HEK293T (cell line): ENCODE measurements at regions not wholly inside any gene's neighbourhood (a gene's known extent, or its start where the extent isn't known, plus 50 kb on each side); places are given as distances from the start of the nearest gene placed in this dataset.

ENCODE experiments used
- CTCF ChIA-PET: fragments of 350-600 bp; formaldehyde crosslinking; extraction: SDS; loops from one replicate; lab custom pipeline; 2021; ENCODE audit warnings: antibody characterized with exemption, inconsistent platforms; lab: Yijun Ruan, JAX
- POLR2A ChIA-PET: fragments of 350-600 bp; formaldehyde crosslinking; extraction: SDS; loops from one replicate; lab custom pipeline; 2020; ENCODE audit warnings: antibody characterized with exemption, inconsistent platforms; lab: Yijun Ruan, JAX
- DNase-seq: peaks from one replicate; pipeline ENCODE4 v3.0.0; 2012; ENCODE audit warnings: mixed read lengths; ENCODE audit errors: extremely low spot score
- ARNT ChIP-seq: fragments of 450-650 bp; IDR thresholded peaks from 2 replicates; pipeline ENCODE4 v1.6.1; 2017; ENCODE audit warnings: mild to moderate bottlenecking
- BHLHE40 ChIP-seq: fragments of 450-650 bp; IDR thresholded peaks from 2 replicates; pipeline ENCODE4 v1.6.1; 2016; ENCODE audit warnings: mild to moderate bottlenecking, moderate library complexity, borderline replicate concordance
- CTBP1 ChIP-seq: fragments of 450-650 bp; IDR thresholded peaks from 2 replicates; pipeline ENCODE4 v1.6.1; 2016; ENCODE audit warnings: borderline replicate concordance
- ELF4 ChIP-seq: fragments of 450-650 bp; IDR thresholded peaks from 2 replicates; pipeline ENCODE4 v1.6.1; 2017; ENCODE audit warnings: antibody characterized with exemption
- FOXA1 ChIP-seq: fragments of 450-650 bp; IDR thresholded peaks from 2 replicates; pipeline ENCODE4 v1.6.1; 2016; ENCODE audit warnings: mild to moderate bottlenecking
- FOXK2 ChIP-seq: fragments of 450-650 bp; IDR thresholded peaks from 2 replicates; pipeline ENCODE4 v1.6.1; 2016; ENCODE audit warnings: mild to moderate bottlenecking
- FOXM1 ChIP-seq: fragments of 450-650 bp; IDR thresholded peaks from 2 replicates; pipeline ENCODE4 v1.6.1; 2017; ENCODE audit warnings: mild to moderate bottlenecking, borderline replicate concordance
- HDGF ChIP-seq: fragments of 450-650 bp; IDR thresholded peaks from 2 replicates; pipeline ENCODE4 v1.6.1; 2017; ENCODE audit warnings: antibody characterized with exemption, borderline replicate concordance
- L3MBTL2 ChIP-seq: fragments of 450-650 bp; conservative IDR thresholded peaks from 2 replicates; pipeline ENCODE4 v1.6.1; 2016; ENCODE audit warnings: mild to moderate bottlenecking
- LEF1 ChIP-seq: fragments of 450-650 bp; IDR thresholded peaks from 2 replicates; pipeline ENCODE4 v1.6.1; 2017; ENCODE audit warnings: mild to moderate bottlenecking, borderline replicate concordance
- NFRKB ChIP-seq: fragments of 450-650 bp; IDR thresholded peaks from 2 replicates; pipeline ENCODE4 v1.6.1; 2016; ENCODE audit warnings: mild to moderate bottlenecking, moderate library complexity
- PKNOX1 ChIP-seq: fragments of 450-650 bp; IDR thresholded peaks from 2 replicates; pipeline ENCODE4 v1.6.1; 2016
- SP1 ChIP-seq: fragments of 450-650 bp; IDR thresholded peaks from 2 replicates; pipeline ENCODE4 v1.6.1; 2017
- SUZ12 ChIP-seq: fragments of 450-650 bp; IDR thresholded peaks from 2 replicates; pipeline ENCODE4 v1.6.1; 2016; ENCODE audit warnings: mild to moderate bottlenecking
- TARDBP ChIP-seq: fragments of 450-650 bp; IDR thresholded peaks from 2 replicates; pipeline ENCODE4 v1.6.1; 2016
- ZNF384 ChIP-seq: fragments of 450-650 bp; IDR thresholded peaks from 2 replicates; pipeline ENCODE4 v1.6.1; 2016

DNA sequence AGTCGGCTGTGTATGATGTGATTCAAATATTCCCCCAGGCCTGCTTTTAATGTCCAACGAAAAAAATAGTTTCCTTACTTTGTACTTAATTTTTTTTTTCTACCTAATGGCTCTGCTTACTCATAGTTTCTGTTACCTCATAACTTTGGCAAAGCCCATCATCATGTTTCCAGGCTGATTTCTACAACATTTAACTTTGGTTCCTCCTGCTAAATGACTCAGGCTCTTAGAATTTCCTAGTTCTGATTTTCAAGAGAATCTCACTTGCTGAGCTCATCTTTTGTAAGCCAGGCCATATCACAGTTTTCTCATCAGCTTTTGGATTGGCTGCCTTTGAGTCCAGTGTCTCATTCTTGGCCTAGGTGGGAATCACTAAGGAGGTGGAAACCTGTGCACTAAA is 323.1 kb downstream of the HDGFL1 start:
- ChIA-PET POLR2A (no interaction called here), CTCF (no interaction called here)
- no peak for DNase-seq
- TF ChIP-seq ELF4 (no peak), NFRKB (no peak), FOXA1 (no peak), HDGF (no peak), TARDBP (no peak), SUZ12 (no peak), ARNT (no peak), FOXM1 (no peak), SP1 (no peak), CTBP1 (no peak), PKNOX1 (no peak), LEF1 (no peak), L3MBTL2 (no peak), BHLHE40 (no peak), ZNF384 (no peak), FOXK2 (no peak)

- ChIA-PET CTCF (no interaction called here), POLR2A (no interaction called here)
- TF ChIP-seq BHLHE40 (no peak), SUZ12 (no peak), LEF1 (no peak), ARNT (no peak), SP1 (no peak), ZNF384 (no peak), FOXK2 (no peak), FOXM1 (no peak), ELF4 (no peak), HDGF (no peak), L3MBTL2 (no peak), FOXA1 (no peak), PKNOX1 (no peak), TARDBP (no peak), NFRKB (no peak), CTBP1 (no peak)
- DNase-seq = no peak
Observed at GRCh38 chr6:22896696-22897095, 327.3 kb downstream of the HDGFL1 start.

DNA sequence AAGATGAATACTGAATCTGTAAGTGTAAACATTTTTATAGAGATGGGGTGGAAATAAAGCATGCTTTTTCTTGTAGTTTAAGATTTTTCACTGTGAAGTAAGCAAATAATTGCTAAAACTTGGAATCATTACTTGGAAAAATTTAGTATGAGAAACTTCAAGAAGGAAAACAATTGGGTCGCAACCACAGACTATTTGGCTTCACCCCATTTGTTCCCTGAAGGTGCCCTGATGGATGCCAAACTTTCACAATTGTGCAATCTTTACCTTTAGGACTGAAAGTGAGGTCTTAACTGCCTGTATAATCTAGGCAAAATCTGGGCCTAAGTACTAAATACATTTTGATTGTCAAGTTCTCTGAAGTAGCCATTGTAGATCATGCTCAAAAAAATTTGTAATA is 330.1 kb downstream of the HDGFL1 start:
- DNase-seq = no peak
- TF ChIP-seq FOXM1 = no peak
- TF ChIP-seq ARNT = no peak
- TF ChIP-seq NFRKB = no peak
- TF ChIP-seq L3MBTL2 = no peak
- no peak for TF ChIP-seq ELF4
- no peak for TF ChIP-seq FOXK2
- no peak for TF ChIP-seq ZNF384
- no peak for TF ChIP-seq LEF1
- TF ChIP-seq FOXA1 = no peak
- no peak for TF ChIP-seq CTBP1
- no peak for TF ChIP-seq HDGF
- no peak for TF ChIP-seq PKNOX1
- TF ChIP-seq SP1 = no peak
- ChIA-PET POLR2A (no interaction called here), CTCF (no interaction called here)

DNA sequence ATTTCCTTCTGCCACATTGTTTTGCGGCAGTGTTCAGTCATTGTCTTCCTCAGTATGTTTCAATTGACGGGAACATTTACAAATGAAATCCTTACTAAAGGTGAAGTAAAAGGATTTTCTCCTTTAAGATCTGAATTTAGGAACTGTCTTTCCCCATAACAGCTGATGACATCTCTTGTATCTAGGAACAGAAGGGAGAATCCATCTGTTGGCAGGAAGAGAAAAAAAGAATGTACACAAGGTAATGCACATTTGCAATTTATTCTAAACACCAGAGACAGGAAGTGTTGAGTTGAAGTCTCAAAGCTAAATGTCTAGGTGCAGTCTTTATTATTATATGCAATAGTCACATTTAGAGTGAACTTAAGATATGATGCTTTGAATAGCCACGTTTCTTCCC is 334.5 kb downstream of the HDGFL1 start:
- no peak for TF ChIP-seq TARDBP
- TF ChIP-seq ZNF384 = no peak
- no peak for TF ChIP-seq PKNOX1
- no peak for TF ChIP-seq HDGF
- no peak for TF ChIP-seq SUZ12
- TF ChIP-seq ELF4 = no peak
- TF ChIP-seq FOXK2 = no peak
- POLR2A ChIA-PET = no interaction called here
- no peak for DNase-seq
- CTCF ChIA-PET = no interaction called here

GRCh38 chr6:22904431-22904830 is 335.1 kb downstream of the HDGFL1 start:
- POLR2A ChIA-PET = no interaction called here
- CTCF ChIA-PET = no interaction called here
- TF ChIP-seq HDGF (no peak), NFRKB (no peak), L3MBTL2 (no peak), FOXA1 (no peak), FOXK2 (no peak), ZNF384 (no peak), ARNT (no peak), SP1 (no peak), BHLHE40 (no peak), CTBP1 (no peak), TARDBP (no peak), SUZ12 (no peak), PKNOX1 (no peak), FOXM1 (no peak), ELF4 (no peak), LEF1 (no peak)
- no peak for DNase-seq
